ENCODE measurements at regions not wholly inside any gene's neighbourhood (a gene's known extent, or its start where the extent isn't known, plus 50 kb on each side); places are given as distances from the start of the nearest gene placed in this dataset.

- Mint-ChIP-seq H3K36me3 (peaks cover 11% of the 10 kb centered on the region), H3K9me3 (peaks cover 19% of the 10 kb centered on the region), H3K4me1 (peaks cover 5% of the 10 kb centered on the region; the same call in 1 of the 2 replicates), H3K4me3 (no peak overlapping the region), H3K27me3 (ENCODE audit: low read depth) (no peaks in the 10 kb centered on the region; the same call in 1 of the 2 replicates), H3K27ac (no peak overlapping the region)
- no peak for DNase-seq (ENCODE audit: low spot score)
- TF ChIP-seq RORB (CRISPR knock-in tag; IDR thresholded peaks at IDR 0.05), result no peak
- TF ChIP-seq MLX (CRISPR knock-in tag; IDR thresholded peaks at IDR 0.05), result no peak
- no peak for TF ChIP-seq SOX15 (CRISPR knock-in tag; IDR thresholded peaks at IDR 0.05)
- no peak for TF ChIP-seq CBFB (CRISPR knock-in tag; IDR thresholded peaks at IDR 0.05; ENCODE audit: low read depth)
- TF ChIP-seq ATF6 (CRISPR knock-in tag; IDR thresholded peaks at IDR 0.05), result no peak
- TF ChIP-seq FOXK1 (CRISPR knock-in tag; IDR thresholded peaks at IDR 0.05), result no peak
- no peak for TF ChIP-seq PREB (CRISPR knock-in tag; IDR thresholded peaks at IDR 0.05; ENCODE audit: borderline replicate concordance)
- TF ChIP-seq HMGXB4 (CRISPR knock-in tag; IDR thresholded peaks at IDR 0.05), result no peak
- no peak for TF ChIP-seq TEAD4 (CRISPR knock-in tag; IDR thresholded peaks at IDR 0.05)
- no peak for TF ChIP-seq ZMAT4 (CRISPR knock-in tag; IDR thresholded peaks at IDR 0.05)
- no peak for TF ChIP-seq MAX (CRISPR knock-in tag; IDR thresholded peaks at IDR 0.05)
- no peak for TF ChIP-seq TP53 (CRISPR knock-in tag; IDR thresholded peaks at IDR 0.05)
- ChIA-PET POLR2A (no interaction called here), CTCF (no interaction called here)
- ATAC-seq, result no peak
Measured at GRCh38 chr20:21967481-21967880, 262.0 kb downstream of the PAX1 start.

- DNase-seq (ENCODE audit: low spot score), result no peak
- Mint-ChIP-seq H3K4me1 (no peaks in the 10 kb centered on the region), H3K27ac (no peak overlapping the region; the same call in 1 of the 2 replicates), H3K36me3 (peaks cover 8% of the 10 kb centered on the region), H3K4me3 (no peak overlapping the region), H3K27me3 (ENCODE audit: low read depth) (no peaks in the 10 kb centered on the region), H3K9me3 (peaks cover 18% of the 10 kb centered on the region)
- TF ChIP-seq HMGA2 (CRISPR knock-in tag; IDR thresholded peaks at IDR 0.05) (no peak), E2F4 (CRISPR knock-in tag; IDR thresholded peaks at IDR 0.05; ENCODE audit: borderline replicate concordance, low read depth) (no peak)
- POLR2A ChIA-PET, result no interaction called here
- CTCF ChIA-PET, result no interaction called here
- ATAC-seq, result no peak
Measured at GRCh38 chr20:21956591-21956990, 251.1 kb downstream of the PAX1 start.

- Mint-ChIP-seq H3K9me3 (no peaks in the 10 kb centered on the region; the same call in 1 of the 2 replicates), H3K4me3 (no peak overlapping the region), H3K4me1 (peaks cover 12% of the 10 kb centered on the region), H3K27me3 (ENCODE audit: low read depth) (no peaks in the 10 kb centered on the region), H3K36me3 (no peaks in the 10 kb centered on the region), H3K27ac (no peak overlapping the region)
- ATAC-seq, result no peak
- ChIA-PET POLR2A (no interaction called here), CTCF (no interaction called here)
- no peak for DNase-seq (ENCODE audit: low spot score)
- TF ChIP-seq HMGXB4 (CRISPR knock-in tag; IDR thresholded peaks at IDR 0.05) (no peak), KAT7 (CRISPR knock-in tag; IDR thresholded peaks at IDR 0.05; ENCODE audit: borderline replicate concordance) (no peak), ZNF396 (CRISPR knock-in tag; IDR thresholded peaks at IDR 0.05; ENCODE audit: borderline replicate concordance) (no peak), E2F1 (CRISPR knock-in tag; IDR thresholded peaks at IDR 0.05) (no peak), CBFB (CRISPR knock-in tag; IDR thresholded peaks at IDR 0.05; ENCODE audit: low read depth) (no peak), GRHL2 (CRISPR knock-in tag; IDR thresholded peaks at IDR 0.05; ENCODE audit: insufficient replicate concordance, severe bottlenecking) (no peak), ATF3 (CRISPR knock-in tag; conservative IDR thresholded peaks at IDR 0.05) (no peak), ESRRA (CRISPR knock-in tag; IDR thresholded peaks at IDR 0.05; ENCODE audit: borderline replicate concordance) (no peak)
Measured at GRCh38 chr20:21947406-21947805, 241.9 kb downstream of the PAX1 start.
